ENCODE measurements at regions not wholly inside any gene's neighbourhood (a gene's known extent, or its start where the extent isn't known, plus 50 kb on each side); places are given as distances from the start of the nearest gene placed in this dataset.

GRCh38 chr9:79003514-79003913, 568.3 kb upstream of the TLE4 start:
- peaks cover 11% of the 10 kb centered on the region for H3K4me1 Mint-ChIP-seq (ENCODE audit: unreplicated experiment)
- H3K36me3 Mint-ChIP-seq (ENCODE audit: low read depth, unreplicated experiment) = no peaks in the 10 kb centered on the region
- no peaks in the 10 kb centered on the region for H3K9me3 Mint-ChIP-seq (ENCODE audit: unreplicated experiment)
- no peak overlapping the region for H3K27ac Mint-ChIP-seq (ENCODE audit: unreplicated experiment)
- H3K27me3 Mint-ChIP-seq (ENCODE audit: unreplicated experiment) = no peaks in the 10 kb centered on the region
- no peak overlapping the region for H3K4me3 Mint-ChIP-seq (ENCODE audit: unreplicated experiment)
- DNase-seq (ENCODE audit: low spot score) = no peak
- TF ChIP-seq CTCF (IDR thresholded peaks at IDR 0.05; ENCODE audit: unreplicated experiment) = no peak

GRCh38 chr9:79004032-79004431, 567.7 kb upstream of the TLE4 start:
- H3K27ac Mint-ChIP-seq (ENCODE audit: unreplicated experiment) = no peak overlapping the region
- no peak for DNase-seq (ENCODE audit: low spot score)
- H3K27me3 Mint-ChIP-seq (ENCODE audit: unreplicated experiment) = no peaks in the 10 kb centered on the region
- H3K4me1 Mint-ChIP-seq (ENCODE audit: unreplicated experiment) = peaks cover 11% of the 10 kb centered on the region
- TF ChIP-seq CTCF (IDR thresholded peaks at IDR 0.05; ENCODE audit: unreplicated experiment) = no peak
- H3K36me3 Mint-ChIP-seq (ENCODE audit: low read depth, unreplicated experiment) = no peaks in the 10 kb centered on the region
- no peaks in the 10 kb centered on the region for H3K9me3 Mint-ChIP-seq (ENCODE audit: unreplicated experiment)
- H3K4me3 Mint-ChIP-seq (ENCODE audit: unreplicated experiment) = no peak overlapping the region

GRCh38 chr9:79006546-79006945, 565.2 kb upstream of the TLE4 start:
- Mint-ChIP-seq H3K9me3 (ENCODE audit: unreplicated experiment) (peaks cover 4% of the 10 kb centered on the region), H3K4me1 (ENCODE audit: unreplicated experiment) (peaks cover 4% of the 10 kb centered on the region), H3K27ac (ENCODE audit: unreplicated experiment) (no peak overlapping the region), H3K27me3 (ENCODE audit: unreplicated experiment) (peaks cover 1% of the 10 kb centered on the region), H3K4me3 (ENCODE audit: unreplicated experiment) (no peak overlapping the region), H3K36me3 (ENCODE audit: low read depth, unreplicated experiment) (no peaks in the 10 kb centered on the region)
- no peak for TF ChIP-seq CTCF (IDR thresholded peaks at IDR 0.05; ENCODE audit: unreplicated experiment)
- DNase-seq (ENCODE audit: low spot score) = no peak

GRCh38 chr9:79007701-79008483, 563.9 kb upstream of the TLE4 start:
- Mint-ChIP-seq H3K9me3 (ENCODE audit: unreplicated experiment) (peaks cover 4% of the 10 kb centered on the region), H3K27me3 (ENCODE audit: unreplicated experiment) (peaks cover 1% of the 10 kb centered on the region), H3K4me3 (ENCODE audit: unreplicated experiment) (no peak overlapping the region), H3K27ac (ENCODE audit: unreplicated experiment) (no peak overlapping the region), H3K4me1 (ENCODE audit: unreplicated experiment) (peaks cover 4% of the 10 kb centered on the region), H3K36me3 (ENCODE audit: low read depth, unreplicated experiment) (no peaks in the 10 kb centered on the region)
- DNase-seq (ENCODE audit: low spot score) = no peak
- TF ChIP-seq CTCF (IDR thresholded peaks at IDR 0.05; ENCODE audit: unreplicated experiment) = no peak

GRCh38 chr9:79008916-79009315, 562.8 kb upstream of the TLE4 start:
- Mint-ChIP-seq H3K36me3 (ENCODE audit: low read depth, unreplicated experiment) (no peaks in the 10 kb centered on the region), H3K9me3 (ENCODE audit: unreplicated experiment) (peaks cover 4% of the 10 kb centered on the region), H3K4me3 (ENCODE audit: unreplicated experiment) (no peak overlapping the region), H3K27me3 (ENCODE audit: unreplicated experiment) (peaks cover 1% of the 10 kb centered on the region), H3K27ac (ENCODE audit: unreplicated experiment) (no peak overlapping the region), H3K4me1 (ENCODE audit: unreplicated experiment) (peaks cover 8% of the 10 kb centered on the region)
- no peak for DNase-seq (ENCODE audit: low spot score)
- no peak for TF ChIP-seq CTCF (IDR thresholded peaks at IDR 0.05; ENCODE audit: unreplicated experiment)
